ENCODE measurements at regions not wholly inside any gene's neighbourhood (a gene's known extent, or its start where the extent isn't known, plus 50 kb on each side); places are given as distances from the start of the nearest gene placed in this dataset.

DNA sequence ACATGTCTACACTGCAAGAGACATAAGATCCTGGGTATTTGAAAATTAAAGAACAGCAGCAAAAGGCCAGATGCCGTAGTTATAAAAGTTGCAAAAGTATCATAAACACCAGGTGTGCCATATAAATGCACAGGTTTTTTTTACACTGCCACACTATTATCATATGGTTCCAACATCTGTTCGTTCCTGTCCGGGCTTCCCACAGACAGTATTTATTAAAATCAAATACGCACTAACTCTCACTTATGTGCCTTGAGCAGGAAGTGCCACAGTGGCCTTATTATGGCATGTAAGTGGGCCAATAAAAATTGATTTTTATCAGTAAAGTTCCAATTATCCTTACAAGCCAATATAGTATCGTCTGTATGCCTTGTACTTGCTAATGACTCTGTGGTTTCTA, 873.2 kb downstream of the RPA4 start:
- no peak for DNase-seq (ENCODE audit: low read depth)
- no peak overlapping the region for H3K4me3 ChIP-seq (ENCODE audit: low read depth, low read length)
- TF ChIP-seq, protein P1, sequence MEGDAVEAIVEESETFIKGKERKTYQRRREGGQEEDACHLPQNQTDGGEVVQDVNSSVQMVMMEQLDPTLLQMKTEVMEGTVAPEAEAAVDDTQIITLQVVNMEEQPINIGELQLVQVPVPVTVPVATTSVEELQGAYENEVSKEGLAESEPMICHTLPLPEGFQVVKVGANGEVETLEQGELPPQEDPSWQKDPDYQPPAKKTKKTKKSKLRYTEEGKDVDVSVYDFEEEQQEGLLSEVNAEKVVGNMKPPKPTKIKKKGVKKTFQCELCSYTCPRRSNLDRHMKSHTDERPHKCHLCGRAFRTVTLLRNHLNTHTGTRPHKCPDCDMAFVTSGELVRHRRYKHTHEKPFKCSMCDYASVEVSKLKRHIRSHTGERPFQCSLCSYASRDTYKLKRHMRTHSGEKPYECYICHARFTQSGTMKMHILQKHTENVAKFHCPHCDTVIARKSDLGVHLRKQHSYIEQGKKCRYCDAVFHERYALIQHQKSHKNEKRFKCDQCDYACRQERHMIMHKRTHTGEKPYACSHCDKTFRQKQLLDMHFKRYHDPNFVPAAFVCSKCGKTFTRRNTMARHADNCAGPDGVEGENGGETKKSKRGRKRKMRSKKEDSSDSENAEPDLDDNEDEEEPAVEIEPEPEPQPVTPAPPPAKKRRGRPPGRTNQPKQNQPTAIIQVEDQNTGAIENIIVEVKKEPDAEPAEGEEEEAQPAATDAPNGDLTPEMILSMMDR (conservative IDR thresholded peaks at IDR 0.05; ENCODE audit: low read depth, low read length), result no peak

DNA sequence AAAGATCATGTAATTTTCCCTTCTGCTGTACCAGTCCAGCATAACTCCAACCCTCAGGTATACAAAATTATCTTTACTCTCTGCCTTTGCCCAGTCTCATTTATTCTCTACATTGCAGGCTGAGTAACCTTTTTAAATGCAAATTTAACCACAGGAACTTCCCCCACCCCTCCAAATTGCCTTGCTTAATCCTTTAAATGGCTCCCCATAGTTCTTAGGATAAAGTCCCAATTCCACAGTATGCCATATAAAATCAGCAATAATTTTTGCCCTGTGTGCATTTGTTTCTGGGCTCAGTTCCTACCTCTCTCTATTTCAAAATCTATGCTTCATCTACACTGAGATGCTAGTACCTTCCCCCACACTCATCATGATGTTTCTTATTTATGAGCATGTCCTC, 879.7 kb downstream of the RPA4 start:
- no peak overlapping the region for H3K4me3 ChIP-seq (ENCODE audit: low read depth, low read length)
- DNase-seq (ENCODE audit: low read depth), result no peak
- TF ChIP-seq, protein P1 (conservative IDR thresholded peaks at IDR 0.05; ENCODE audit: low read depth, low read length), result no peak

DNA sequence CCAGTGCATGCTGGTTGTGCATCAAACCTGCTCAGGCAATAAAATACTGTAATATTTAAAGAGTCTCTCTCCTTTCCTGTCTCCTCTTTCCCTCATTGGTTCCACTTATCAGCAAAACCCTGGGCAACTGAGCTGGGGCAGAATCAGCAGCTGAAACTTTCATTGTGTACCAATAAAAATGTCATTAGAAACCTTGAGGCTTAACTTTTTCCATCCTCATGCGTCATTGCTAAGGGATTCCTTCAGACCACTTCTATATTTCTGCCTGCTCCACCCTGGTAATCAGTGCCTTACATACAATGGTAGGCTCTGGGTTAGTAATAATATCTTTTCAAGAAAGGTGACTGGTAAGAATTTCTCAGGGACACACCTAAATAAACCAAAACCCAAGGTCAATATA, 880.3 kb downstream of the RPA4 start:
- TF ChIP-seq, protein P1 (conservative IDR thresholded peaks at IDR 0.05; ENCODE audit: low read depth, low read length), result no peak
- DNase-seq (ENCODE audit: low read depth), result no peak

DNA sequence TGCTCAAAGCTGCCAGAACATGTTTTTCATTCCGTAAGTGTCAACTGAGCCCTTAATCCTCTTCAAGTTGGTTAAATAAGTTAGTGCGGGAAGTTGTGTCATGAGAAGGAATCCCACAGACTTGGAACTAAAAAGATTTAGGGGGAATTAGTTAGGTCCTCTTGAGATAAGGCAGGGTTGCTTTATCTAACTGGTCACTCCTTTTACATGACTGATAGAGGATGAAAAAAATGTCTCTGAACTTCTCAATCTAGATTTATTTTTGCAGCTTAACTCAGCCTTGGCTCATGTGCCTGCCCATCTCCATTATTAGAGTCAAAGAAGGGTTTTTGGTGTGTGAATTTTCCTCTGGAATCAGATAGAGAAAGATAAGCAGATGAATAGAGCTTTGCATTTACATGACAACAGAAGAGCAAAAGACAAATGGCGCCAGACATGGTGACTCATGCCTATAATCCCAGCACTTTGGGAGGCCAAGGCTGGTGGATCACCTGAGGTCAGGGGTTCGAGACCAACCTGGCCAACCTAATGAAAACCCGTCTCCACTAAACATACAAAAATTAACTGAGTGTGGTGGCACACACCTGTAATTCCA, 882.9 kb downstream of the RPA4 start:
- H3K4me3 ChIP-seq (ENCODE audit: low read depth, low read length), result no peak overlapping the region
- no peak for DNase-seq (ENCODE audit: low read depth)
- TF ChIP-seq, protein P1 (conservative IDR thresholded peaks at IDR 0.05; ENCODE audit: low read depth, low read length), result no peak

More for the DNA sequence above, 880.3 kb downstream of the RPA4 start:
- H3K4me3 ChIP-seq (ENCODE audit: low read depth, low read length), result no peak overlapping the region

DNA sequence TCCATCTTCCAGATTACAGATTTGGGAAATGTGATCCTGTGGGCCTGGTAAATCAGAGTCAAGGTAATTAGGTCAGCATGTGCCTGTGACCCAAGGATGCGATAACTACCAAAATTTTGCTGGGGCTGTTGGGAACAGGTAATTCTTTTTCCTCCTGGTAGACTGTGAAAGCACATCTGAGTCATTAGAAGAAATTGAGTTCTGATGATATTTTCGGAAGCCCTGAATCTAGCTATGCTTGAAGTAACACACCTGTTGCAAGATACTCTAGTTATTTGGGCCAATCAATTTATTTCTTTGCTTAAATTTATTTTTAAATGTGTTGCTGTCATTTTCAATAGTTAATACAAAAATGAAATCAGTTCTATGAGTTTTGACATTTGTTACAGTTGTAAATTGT, 903.6 kb downstream of the RPA4 start:
- TF ChIP-seq, protein P1 (conservative IDR thresholded peaks at IDR 0.05; ENCODE audit: low read depth, low read length), result no peak
- no peak for DNase-seq (ENCODE audit: low read depth)
- H3K4me3 ChIP-seq (ENCODE audit: low read depth, low read length), result no peak overlapping the region

DNA sequence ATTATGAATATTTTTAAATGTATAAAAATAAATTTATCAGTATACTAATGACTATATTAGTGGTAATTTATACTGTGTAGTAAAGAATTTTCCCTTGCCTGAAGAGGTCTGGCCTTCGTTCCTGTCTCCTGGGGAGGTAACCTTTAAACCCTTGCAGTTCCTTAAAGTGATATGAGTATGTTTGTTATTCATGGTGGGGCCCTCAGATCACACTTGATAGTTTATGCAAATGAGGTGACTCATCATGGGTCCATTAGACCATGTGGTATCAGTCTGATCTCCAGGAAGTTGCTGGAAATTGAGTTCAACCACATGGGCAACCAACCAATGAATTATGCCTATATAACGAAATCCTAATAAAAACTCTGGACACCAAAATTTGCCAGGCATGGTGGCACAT, 904.1 kb downstream of the RPA4 start:
- no peak for DNase-seq (ENCODE audit: low read depth)
- TF ChIP-seq, protein P1 (conservative IDR thresholded peaks at IDR 0.05; ENCODE audit: low read depth, low read length), result no peak
- no peak overlapping the region for H3K4me3 ChIP-seq (ENCODE audit: low read depth, low read length)

DNA sequence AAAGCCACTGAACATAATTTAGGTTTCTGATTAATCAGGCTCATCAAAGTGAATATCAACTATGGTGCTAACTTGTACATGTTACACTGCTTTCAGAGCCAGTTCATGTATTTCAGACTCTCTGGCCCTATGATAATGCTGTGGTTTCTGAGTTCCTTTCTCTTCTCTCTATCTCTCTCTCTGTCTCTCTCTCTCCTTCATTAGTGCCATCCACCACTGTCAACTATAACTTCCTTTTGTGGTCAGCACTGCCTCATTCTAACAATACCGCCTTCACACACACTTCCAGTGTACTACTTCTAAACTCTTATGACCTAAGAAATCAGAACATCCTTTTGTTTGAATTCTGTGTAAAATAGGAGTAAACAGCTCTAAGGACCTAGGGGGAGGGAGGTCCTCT, 907.1 kb downstream of the RPA4 start:
- DNase-seq (ENCODE audit: low read depth), result no peak
- TF ChIP-seq, protein P1 (conservative IDR thresholded peaks at IDR 0.05; ENCODE audit: low read depth, low read length), result no peak

More for the DNA sequence above, 907.1 kb downstream of the RPA4 start:
- no peak overlapping the region for H3K4me3 ChIP-seq (ENCODE audit: low read depth, low read length)

Measured in epithelial cell of proximal tubule (primary cell).